ENCODE measurements at regions not wholly inside any gene's neighbourhood (a gene's known extent, or its start where the extent isn't known, plus 50 kb on each side); places are given as distances from the start of the nearest gene placed in this dataset.

DNA sequence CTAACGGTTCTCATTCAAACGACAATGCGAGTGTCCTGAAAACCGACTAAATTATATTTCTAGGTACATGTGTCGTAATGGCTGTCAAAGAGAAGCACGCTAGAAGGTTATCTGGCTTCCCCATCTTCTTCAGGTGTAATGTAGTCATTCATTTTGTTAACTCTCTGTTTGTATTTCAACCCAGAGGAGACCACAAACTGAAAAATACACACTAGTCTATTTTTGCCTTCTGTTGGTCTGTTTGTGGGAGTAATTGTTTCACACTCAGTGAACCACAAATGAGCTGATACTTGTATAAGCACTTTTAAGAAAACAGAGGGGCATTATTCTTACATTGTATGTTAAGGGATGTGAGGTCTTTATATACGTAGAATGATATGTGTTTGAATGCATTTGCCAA, 305.9 kb downstream of the GATA3 start:
- Histone ChIP-seq H2BK20ac (ENCODE audit: low read depth, low read length) (no peak overlapping the region), H2AFZ (replicated peaks; ENCODE audit: low read length, poor library complexity) (no peak overlapping the region), H3K4ac (ENCODE audit: low read depth, low read length) (no peak overlapping the region), H3K27me3 (ENCODE audit: control insufficient read depth, insufficient read depth, low read length) (no peaks in the 10 kb centered on the region), H4K91ac (ENCODE audit: insufficient read depth, low read depth, low read length) (no peak overlapping the region), H3K4me3 (ENCODE audit: insufficient read depth, low read depth, low read length) (no peak overlapping the region), H3K9me1 (ENCODE audit: insufficient read depth, low read length) (no peaks in the 10 kb centered on the region), H3K56ac (ENCODE audit: extremely low read depth, insufficient read depth, low read length) (no peak overlapping the region), H2BK5ac (ENCODE audit: low read depth, low read length, poor library complexity, severe bottlenecking) (no peak overlapping the region), H2AK5ac (ENCODE audit: low read depth, low read length) (no peak overlapping the region), H3K4me2 (ENCODE audit: low read depth, low read length) (no peak overlapping the region), H3K9me3 (ENCODE audit: control insufficient read depth, insufficient read depth, low read length) (peaks cover 16% of the 10 kb centered on the region), H3K4me1 (ENCODE audit: control insufficient read depth, insufficient read depth, low read length) (no peaks in the 10 kb centered on the region), H3K27ac (ENCODE audit: insufficient read depth, low read length) (no peak overlapping the region), H3K79me1 (ENCODE audit: low read depth in 1 of 2, low read length in 2 of 2) (no peaks in the 10 kb centered on the region), H3K23ac (ENCODE audit: low read depth, low read length) (no peak overlapping the region), H2BK120ac (ENCODE audit: low read depth, low read length) (no peak overlapping the region), H3K18ac (ENCODE audit: low read depth, low read length) (no peak overlapping the region), H3K36me3 (ENCODE audit: control insufficient read depth, insufficient read depth, low read length) (no peaks in the 10 kb centered on the region), H4K20me1 (ENCODE audit: insufficient read depth, low read length) (no peaks in the 10 kb centered on the region), H4K5ac (ENCODE audit: low read depth, low read length) (no peak overlapping the region), H2BK15ac (ENCODE audit: low read depth, low read length) (no peak overlapping the region), H3K14ac (replicated peaks; ENCODE audit: low read depth, low read length) (no peak overlapping the region), H2AK9ac (replicated peaks; ENCODE audit: low read depth, low read length, poor library complexity) (no peak overlapping the region), H3K9ac (ENCODE audit: low read depth, low read length) (no peak overlapping the region), H4K8ac (ENCODE audit: low read depth in 2 of 2, low read length in 2 of 2) (no peak overlapping the region)
- dilution Hi-C loops (cut with HindIII; ENCODE audit: low sequenced_read_pairs, unreplicated experiment) (no loop called here), in situ Hi-C loops (cut with MboI; ENCODE audit: low sequenced_read_pairs) (no loop called here), intact Hi-C loops (cut with micrococcal nuclease) (no loop called here)
- DNase-seq (no peak), ATAC-seq (ENCODE audit: low read depth) (no peak)
- WGBS, 2 experiments (ENCODE audit: extremely low coverage in 2 of 2, insufficient read length in 1 of 2), result no CpG with 5 or more reads among the region's 7 CpGs
- ChIA-PET CTCF (no interaction called here), POLR2A (ENCODE audit: unreplicated experiment) (no interaction called here)
- TF ChIP-seq CHD1 (IDR thresholded peaks at IDR 0.05; ENCODE audit: low read depth, low read length), result no peak
- no TSS peak for BruUV-seq (replicated peaks)

Measured in IMR-90 (cell line).